DND-41 (cell line): ENCODE measurements at regions not wholly inside any gene's neighbourhood (a gene's known extent, or its start where the extent isn't known, plus 50 kb on each side); places are given as distances from the start of the nearest gene placed in this dataset.

Experiments used
- ATAC-seq: fragments of 200-7000 bp; cut with Tn5 transposase; 3 replicates; pipeline ENCODE4 v1.9.1; 2021; ENCODE audit warnings: low read depth; ENCODE audit not compliant: insufficient read depth
- DNase-seq: peaks from one replicate; pipeline ENCODE4 v3.0.0-alpha.2; 2020
- H2AFZ ChIP-seq: 2 replicates; pipeline ENCODE4 v1.6.0; 2012; ENCODE audit warnings: low read depth, low read length
- H3K27ac ChIP-seq: 2 replicates; pipeline ENCODE4 v1.5.1; 2012; ENCODE audit warnings: low read length, inconsistent platforms
- H3K27me3 ChIP-seq: fragments of 200-600 bp; sonication (generic); 2 replicates; pipeline ENCODE4 v1.6.0; 2012; ENCODE audit warnings: low read length, mild to moderate bottlenecking, inconsistent platforms; ENCODE audit not compliant: insufficient read depth, poor library complexity
- H3K36me3 ChIP-seq: 2 replicates; pipeline ENCODE4 v1.5.1; 2012; ENCODE audit warnings: low read length, inconsistent platforms; ENCODE audit not compliant: insufficient read depth
- H3K4me1 ChIP-seq: 2 replicates; pipeline ENCODE4 v1.5.1; 2012; ENCODE audit warnings: mild to moderate bottlenecking, low read length; ENCODE audit not compliant: insufficient read depth
- H3K4me2 ChIP-seq: 2 replicates; pipeline ENCODE4 v1.6.0; 2012; ENCODE audit warnings: mild to moderate bottlenecking, moderate library complexity, low read length, inconsistent platforms; ENCODE audit not compliant: insufficient read depth
- H3K4me3 ChIP-seq, 2 experiments: fragments of 200-600 bp in 1 of 2; shearing (Covaris generic) in 1 of 2; 2 replicates each; pipeline ENCODE4 v1.5.1; 2012 to 2016; ENCODE audit warnings: inconsistent platforms in 2 of 2, low read length in 2 of 2, mild to moderate bottlenecking in 2 of 2, low read depth in 1 of 2, moderate library complexity in 1 of 2
- H3K79me2 ChIP-seq: 2 replicates; pipeline ENCODE4 v1.6.0; 2012; ENCODE audit warnings: low read length, inconsistent platforms; ENCODE audit not compliant: insufficient read depth
- H3K9ac ChIP-seq: 2 replicates; pipeline ENCODE4 v1.6.0; 2012; ENCODE audit warnings: low read depth, mild to moderate bottlenecking, inconsistent platforms, low read length, moderate library complexity
- H3K9me3 ChIP-seq: 2 replicates; pipeline ENCODE4 v1.5.1; 2012; ENCODE audit warnings: low read length, moderate library complexity, mild to moderate bottlenecking, inconsistent platforms; ENCODE audit not compliant: insufficient read depth, severe bottlenecking
- H4K20me1 ChIP-seq: 2 replicates; pipeline ENCODE4 v1.6.0; 2012; ENCODE audit warnings: low read length; ENCODE audit not compliant: insufficient read depth
- CTCF ChIP-seq: IDR thresholded peaks from 2 replicates; pipeline ENCODE4 v1.5.1; 2012; ENCODE audit warnings: borderline replicate concordance, low read length, moderate library complexity, mild to moderate bottlenecking; ENCODE audit not compliant: poor library complexity, severe bottlenecking; ENCODE audit errors: extremely low read depth
- EZH2 ChIP-seq: IDR thresholded peaks from 3 replicates; pipeline ENCODE4 v1.6.1; 2012; ENCODE audit warnings: borderline replicate concordance, low read depth, mild to moderate bottlenecking, moderate library complexity, low read length, inconsistent platforms; ENCODE audit not compliant: severe bottlenecking

GRCh38 chr17:73770849-73771229 lies 126.6 kb upstream of the SDK2 start:
- no peaks in the 10 kb centered on the region for H3K4me1 ChIP-seq
- H2AFZ ChIP-seq = no peak overlapping the region
- no peak for TF ChIP-seq CTCF
- no peak for TF ChIP-seq EZH2
- ATAC-seq (no peak), DNase-seq (no peak)
- H4K20me1 ChIP-seq = no peaks in the 10 kb centered on the region
- H3K4me3 ChIP-seq = no peak overlapping the region
- H3K27me3 ChIP-seq = peaks cover 5% of the 10 kb centered on the region
- no peak overlapping the region for H3K9ac ChIP-seq
- no peaks in the 10 kb centered on the region for H3K36me3 ChIP-seq
- no peaks in the 10 kb centered on the region for H3K9me3 ChIP-seq
- H3K4me2 ChIP-seq = no peak overlapping the region
- no peaks in the 10 kb centered on the region for H3K79me2 ChIP-seq
- no peak overlapping the region for H3K27ac ChIP-seq

GRCh38 chr17:73772107-73772705 lies 128.0 kb upstream of the SDK2 start:
- no peak for DNase-seq
- no peaks in the 10 kb centered on the region for H3K79me2 ChIP-seq
- ATAC-seq = no peak
- TF ChIP-seq EZH2 = no peak
- no peak for TF ChIP-seq CTCF
- H4K20me1 ChIP-seq = no peaks in the 10 kb centered on the region
- H3K9me3 ChIP-seq = no peaks in the 10 kb centered on the region
- no peak overlapping the region for H3K9ac ChIP-seq
- H3K27me3 ChIP-seq = peaks cover under 1% of the 10 kb centered on the region
- H3K4me3 ChIP-seq = no peak overlapping the region
- H3K4me2 ChIP-seq = no peak overlapping the region
- H3K27ac ChIP-seq = no peak overlapping the region
- H3K36me3 ChIP-seq = no peaks in the 10 kb centered on the region
- H3K4me1 ChIP-seq = no peaks in the 10 kb centered on the region
- H2AFZ ChIP-seq = no peak overlapping the region

- Histone ChIP-seq H3K27me3 (no peaks in the 10 kb centered on the region), H4K20me1 (no peaks in the 10 kb centered on the region), H3K4me1 (no peaks in the 10 kb centered on the region), H2AFZ (no peak overlapping the region), H3K9ac (no peak overlapping the region), H3K4me2 (no peak overlapping the region), H3K4me3 (no peak overlapping the region), H3K9me3 (no peaks in the 10 kb centered on the region), H3K79me2 (no peaks in the 10 kb centered on the region), H3K36me3 (no peaks in the 10 kb centered on the region), H3K27ac (no peak overlapping the region)
- DNase-seq (no peak), ATAC-seq (no peak)
- no peak for TF ChIP-seq EZH2
- TF ChIP-seq CTCF = no peak
Observed at GRCh38 chr17:73773702-73774101, 129.5 kb upstream of the SDK2 start.

- Histone ChIP-seq H3K36me3 (no peaks in the 10 kb centered on the region), H3K9me3 (no peaks in the 10 kb centered on the region), H3K27ac (no peak overlapping the region), H2AFZ (no peak overlapping the region), H3K4me3 (no peak overlapping the region), H4K20me1 (no peaks in the 10 kb centered on the region), H3K4me2 (no peak overlapping the region), H3K9ac (no peak overlapping the region), H3K27me3 (no peaks in the 10 kb centered on the region), H3K79me2 (no peaks in the 10 kb centered on the region), H3K4me1 (no peaks in the 10 kb centered on the region)
- no peak for ATAC-seq
- no peak for DNase-seq
- TF ChIP-seq CTCF = no peak
- no peak for TF ChIP-seq EZH2
Observed at GRCh38 chr17:73774852-73775251, 130.6 kb upstream of the SDK2 start.
